ENCODE measurements at regions not wholly inside any gene's neighbourhood (a gene's known extent, or its start where the extent isn't known, plus 50 kb on each side); places are given as distances from the start of the nearest gene placed in this dataset.

DNA sequence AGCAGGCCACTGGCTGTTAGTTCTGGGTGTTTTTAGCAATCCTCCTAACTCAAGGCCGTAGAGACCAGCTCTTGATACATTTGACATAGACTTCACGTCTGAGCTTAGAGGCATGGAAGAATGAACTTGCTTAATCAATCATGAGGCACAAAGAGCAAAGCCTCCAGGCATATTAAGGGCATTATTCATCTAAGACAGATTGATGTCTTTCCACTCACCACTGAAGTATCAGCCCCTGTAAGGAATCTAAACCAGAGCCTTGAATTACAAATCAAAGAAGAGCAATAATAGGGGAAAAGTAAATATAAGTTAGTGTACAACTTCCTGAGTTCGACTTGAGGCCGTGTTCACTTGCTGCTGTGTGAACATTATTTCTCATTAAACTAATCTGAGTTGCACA lies 1470.7 kb downstream of the AACS start:
- no peak for TF ChIP-seq CTCF (IDR thresholded peaks at IDR 0.05; ENCODE audit: borderline replicate concordance, insufficient read depth, low read depth, low read length)
- no peak overlapping the region for H3K4me3 ChIP-seq (ENCODE audit: low read depth, low read length)

- no peak for TF ChIP-seq CTCF (IDR thresholded peaks at IDR 0.05; ENCODE audit: borderline replicate concordance, insufficient read depth, low read depth, low read length)
- H3K4me3 ChIP-seq (ENCODE audit: low read depth, low read length) = no peak overlapping the region
Observed at GRCh38 chr12:126537961-126538530, 1472.8 kb downstream of the AACS start.

- no peak overlapping the region for H3K4me3 ChIP-seq (ENCODE audit: low read depth, low read length)
- no peak for TF ChIP-seq CTCF (IDR thresholded peaks at IDR 0.05; ENCODE audit: borderline replicate concordance, insufficient read depth, low read depth, low read length)
Observed at GRCh38 chr12:126538888-126539287, 1473.7 kb downstream of the AACS start.

GRCh38 chr12:126545411-126545810 lies 1480.2 kb downstream of the AACS start:
- H3K4me3 ChIP-seq (ENCODE audit: low read depth, low read length) = no peak overlapping the region
- TF ChIP-seq CTCF (IDR thresholded peaks at IDR 0.05; ENCODE audit: borderline replicate concordance, insufficient read depth, low read depth, low read length) = no peak

DNA sequence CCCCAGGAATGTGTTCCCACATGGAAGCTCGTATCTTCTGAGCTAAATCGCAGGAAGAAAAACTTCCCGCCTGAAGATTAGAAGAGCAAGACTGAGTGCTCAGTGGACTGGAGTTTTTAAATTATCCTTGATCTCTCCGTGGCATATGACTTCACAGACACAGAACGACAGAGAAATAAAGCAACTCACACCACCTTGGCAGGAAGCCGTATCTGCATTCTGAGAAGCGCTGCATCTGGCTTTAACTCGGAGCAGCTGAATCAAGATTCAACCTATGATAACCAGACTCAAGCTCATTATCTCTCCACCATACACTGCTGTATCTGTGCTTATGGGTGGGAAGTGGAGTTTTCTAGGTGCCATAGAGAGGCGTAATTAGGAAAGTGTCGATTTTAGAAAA lies 1482.7 kb downstream of the AACS start:
- no peak overlapping the region for H3K4me3 ChIP-seq (ENCODE audit: low read depth, low read length)

GRCh38 chr12:126551869-126552268 lies 1486.6 kb downstream of the AACS start:
- TF ChIP-seq CTCF (IDR thresholded peaks at IDR 0.05; ENCODE audit: borderline replicate concordance, insufficient read depth, low read depth, low read length) = no peak
- H3K4me3 ChIP-seq (ENCODE audit: low read depth, low read length) = no peak overlapping the region

More for the DNA sequence above, 1482.7 kb downstream of the AACS start:
- no peak for TF ChIP-seq CTCF (IDR thresholded peaks at IDR 0.05; ENCODE audit: borderline replicate concordance, insufficient read depth, low read depth, low read length)

DNA sequence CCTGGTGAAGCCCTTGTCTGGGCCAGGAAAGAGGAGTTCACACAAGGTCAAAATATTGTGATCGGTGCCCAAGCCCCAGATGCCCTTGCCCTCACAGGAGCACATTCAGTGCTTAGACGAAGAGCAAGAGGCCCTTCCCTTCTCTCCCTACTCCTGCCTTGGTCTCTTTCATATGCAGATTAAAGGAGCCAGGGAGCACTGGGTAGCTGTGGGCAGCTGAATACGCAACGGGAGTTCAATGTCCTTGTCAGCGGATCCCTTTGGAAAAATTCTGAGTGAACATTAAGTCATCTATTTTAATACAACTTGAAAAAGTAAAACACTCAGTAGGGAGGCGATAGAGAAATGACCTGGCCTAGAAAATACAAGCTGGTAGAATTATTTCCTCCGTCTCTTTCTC lies 1489.4 kb downstream of the AACS start:
- no peak overlapping the region for H3K4me3 ChIP-seq (ENCODE audit: low read depth, low read length)
- TF ChIP-seq CTCF (IDR thresholded peaks at IDR 0.05; ENCODE audit: borderline replicate concordance, insufficient read depth, low read depth, low read length) = no peak

Data from GM12875 (cell line).